OCI-LY7 (cell line): ENCODE measurements at regions not wholly inside any gene's neighbourhood (a gene's known extent, or its start where the extent isn't known, plus 50 kb on each side); places are given as distances from the start of the nearest gene placed in this dataset.

Experiments
- BruUV-seq: library from RNA; stranded (reverse); fragments of 400-500 nt; replicated peaks from 2 replicates; lab custom pipeline; 2021; lab: Mats Ljungman, UMichigan
- CTCF ChIA-PET: fragments of 300-600 bp; sonication (Branson Sonifier 250); formaldehyde crosslinking; loops from one replicate; lab custom pipeline; 2022; ENCODE audit warnings: antibody characterized with exemption; ENCODE audit not compliant: unreplicated experiment; lab: Charles Lee
- POLR2A ChIA-PET: fragments of 300-600 bp; sonication (Branson Sonifier 250); formaldehyde crosslinking; loops from one replicate; lab custom pipeline; 2022; ENCODE audit warnings: antibody characterized with exemption; lab: Charles Lee
- DNase-seq: peaks from one replicate; pipeline ENCODE4 v3.0.0-alpha.2; 2015; ENCODE audit warnings: low spot score
- H2AFZ ChIP-seq: fragments of 200-600 bp; sonication (generic), shearing (Covaris generic); 2 replicates; pipeline ENCODE4 v1.6.1; 2014; ENCODE audit warnings: mild to moderate bottlenecking, antibody characterized with exemption, low read length, moderate library complexity
- H3K27ac ChIP-seq: fragments of 200-600 bp; sonication (generic); 2 replicates; pipeline ENCODE4 v1.5.1; 2014; ENCODE audit warnings: mixed run types, low read depth, mild to moderate bottlenecking, moderate library complexity, low read length, inconsistent platforms; ENCODE audit not compliant: poor library complexity, severe bottlenecking
- H3K36me3 ChIP-seq: fragments of 200-600 bp; sonication (generic); 2 replicates; pipeline ENCODE4 v1.6.1; 2014; ENCODE audit warnings: mild to moderate bottlenecking, antibody characterized with exemption, low read length, moderate library complexity, mixed read lengths; ENCODE audit not compliant: insufficient read depth
- H3K4me1 ChIP-seq: fragments of 200-600 bp; sonication (generic); 2 replicates; pipeline ENCODE4 v1.5.1; 2014; ENCODE audit warnings: mild to moderate bottlenecking, low read length; ENCODE audit not compliant: insufficient read depth, poor library complexity, severe bottlenecking
- H3K4me2 ChIP-seq: fragments of 200-600 bp; sonication (generic); 2 replicates; pipeline ENCODE4 v1.6.1; 2014; ENCODE audit warnings: mild to moderate bottlenecking, low read length
- H3K4me3 ChIP-seq: fragments of 200-600 bp; sonication (generic); 2 replicates; pipeline ENCODE4 v1.5.1; 2014; ENCODE audit warnings: mild to moderate bottlenecking, low read depth, low read length; ENCODE audit not compliant: poor library complexity, severe bottlenecking
- H3K79me2 ChIP-seq: fragments of 200-600 bp; sonication (generic); 2 replicates; pipeline ENCODE4 v1.6.1; 2016; ENCODE audit warnings: low read depth, mild to moderate bottlenecking, low read length, moderate library complexity, mixed read lengths; ENCODE audit not compliant: insufficient read depth
- H3K9me2 ChIP-seq: fragments of 200-600 bp; sonication (generic); 2 replicates; pipeline ENCODE4 v1.6.1; 2016; ENCODE audit warnings: mild to moderate bottlenecking, low read length, mixed read lengths; ENCODE audit not compliant: insufficient read depth
- H3K9me3 ChIP-seq: fragments of 200-600 bp; sonication (generic); 2 replicates; pipeline ENCODE4 v1.6.1; 2014; ENCODE audit warnings: mild to moderate bottlenecking, mixed run types, low read length, mixed read lengths
- H4K20me1 ChIP-seq: fragments of 200-600 bp; sonication (generic); 2 replicates; pipeline ENCODE4 v1.6.1; 2014; ENCODE audit warnings: mild to moderate bottlenecking, antibody characterized with exemption, low read length, moderate library complexity, mixed read lengths; ENCODE audit not compliant: insufficient read depth
- CTCF ChIP-seq: fragments of 200-600 bp; sonication (generic); conservative IDR thresholded peaks from 2 replicates; pipeline ENCODE4 v1.5.1; 2014; ENCODE audit warnings: mild to moderate bottlenecking, antibody characterized with exemption, low read length, moderate library complexity, mixed read lengths
- EZH2phosphoT487 ChIP-seq: fragments of 200-600 bp; sonication (generic); IDR thresholded peaks from 2 replicates; pipeline ENCODE4 v1.6.1; 2018; ENCODE audit warnings: low read depth, borderline replicate concordance, mild to moderate bottlenecking, mixed run types, antibody characterized with exemption, low read length, moderate library complexity, mixed read lengths
- intact Hi-C: fragments of 100-400 bp; cut with micrococcal nuclease; formaldehyde crosslinking; loops from one replicate; pipeline ENCODE4 v1.10.0; 2022; ENCODE audit not compliant: unreplicated experiment

GRCh38 chr5:121634946-121635345, 216.7 kb upstream of the FTMT start:
- Histone ChIP-seq H3K27ac (no peak overlapping the region), H3K79me2 (no peaks in the 10 kb centered on the region), H3K4me3 (no peak overlapping the region), H3K4me2 (no peak overlapping the region), H3K9me2 (no peaks in the 10 kb centered on the region), H3K9me3 (no peaks in the 10 kb centered on the region), H4K20me1 (no peaks in the 10 kb centered on the region), H2AFZ (no peak overlapping the region), H3K36me3 (no peaks in the 10 kb centered on the region), H3K4me1 (no peaks in the 10 kb centered on the region)
- CTCF ChIA-PET, result no interaction called here
- TF ChIP-seq EZH2phosphoT487 (no peak), CTCF (no peak)
- intact Hi-C loops, result no loop called here
- POLR2A ChIA-PET, result no interaction called here
- no peak for DNase-seq
- no TSS peak for BruUV-seq

- intact Hi-C loops, result no loop called here
- Histone ChIP-seq H3K79me2 (no peaks in the 10 kb centered on the region), H3K9me2 (no peaks in the 10 kb centered on the region), H3K4me3 (no peak overlapping the region), H3K4me2 (no peak overlapping the region), H4K20me1 (no peaks in the 10 kb centered on the region), H3K27ac (no peak overlapping the region), H3K36me3 (no peaks in the 10 kb centered on the region), H3K9me3 (no peaks in the 10 kb centered on the region), H3K4me1 (no peaks in the 10 kb centered on the region), H2AFZ (no peak overlapping the region)
- CTCF ChIA-PET, result no interaction called here
- DNase-seq, result no peak
- BruUV-seq, result no TSS peak
- TF ChIP-seq CTCF (no peak), EZH2phosphoT487 (no peak)
- POLR2A ChIA-PET, result no interaction called here
These were observed 213.6 kb upstream of the FTMT start for GRCh38 chr5:121638126-121638525.

GRCh38 chr5:121640298-121640697, 211.4 kb upstream of the FTMT start:
- no peak overlapping the region for H2AFZ ChIP-seq
- no TSS peak for BruUV-seq
- no peaks in the 10 kb centered on the region for H3K36me3 ChIP-seq
- no peak overlapping the region for H3K27ac ChIP-seq
- H4K20me1 ChIP-seq, result no peaks in the 10 kb centered on the region
- no peaks in the 10 kb centered on the region for H3K9me3 ChIP-seq
- no peaks in the 10 kb centered on the region for H3K9me2 ChIP-seq
- intact Hi-C loops, result no loop called here
- CTCF ChIA-PET, result no interaction called here
- POLR2A ChIA-PET, result no interaction called here
- no peak for DNase-seq
- H3K4me2 ChIP-seq, result no peak overlapping the region
- H3K4me1 ChIP-seq, result no peaks in the 10 kb centered on the region
- H3K4me3 ChIP-seq, result no peak overlapping the region
- TF ChIP-seq EZH2phosphoT487 (no peak), CTCF (no peak)
- no peaks in the 10 kb centered on the region for H3K79me2 ChIP-seq
